Stimulated activated CD4-positive, alpha-beta T cell treated with anti-CD3 and anti-CD28 coated beads, Interleukin-15, amount 100 ng/mL, for 24 hours (primary cell): ENCODE measurements at regions not wholly inside any gene's neighbourhood (a gene's known extent, or its start where the extent isn't known, plus 50 kb on each side); places are given as distances from the start of the nearest gene placed in this dataset.
A peak's percentile ranks its signal among the peaks of the same experiment; 100 is the strongest.

Experiments used
- DNase-seq: peaks from one replicate; pipeline ENCODE4 v3.0.0-alpha.2; 2020

GRCh38 chr1:221309723-221310122, 430.5 kb downstream of the HLX start:
- DNase-seq: no peak

GRCh38 chr1:221310180-221310579, 430.9 kb downstream of the HLX start:
- DNase-seq: no peak

- no peak for DNase-seq
These were observed 426.6 kb downstream of the DUSP10 start for GRCh38 chr1:221315330-221315729.

GRCh38 chr1:221316491-221317056, 425.3 kb downstream of the DUSP10 start:
- no peak for DNase-seq

GRCh38 chr1:221317537-221317936, 424.4 kb downstream of the DUSP10 start:
- no peak for DNase-seq

GRCh38 chr1:221327954-221328353, 413.9 kb downstream of the DUSP10 start:
- no peak for DNase-seq

- no peak for DNase-seq
These were observed 413.5 kb downstream of the DUSP10 start for GRCh38 chr1:221328371-221328770.

- no peak for DNase-seq
These were observed 410.4 kb downstream of the DUSP10 start for GRCh38 chr1:221331273-221332183.

GRCh38 chr1:221334062-221334461, 407.8 kb downstream of the DUSP10 start:
- no peak for DNase-seq

- DNase-seq: peak; percentile 2
These were observed 406.5 kb downstream of the DUSP10 start for GRCh38 chr1:221335161-221336101.

GRCh38 chr1:221336126-221336525, 405.8 kb downstream of the DUSP10 start:
- no peak for DNase-seq

GRCh38 chr1:221337106-221337505, 404.8 kb downstream of the DUSP10 start:
- DNase-seq: no peak

- DNase-seq: no peak
These were observed 398.8 kb downstream of the DUSP10 start for GRCh38 chr1:221343136-221343535.

GRCh38 chr1:221343607-221344006, 398.3 kb downstream of the DUSP10 start:
- no peak for DNase-seq

- DNase-seq: no peak
These were observed 397.2 kb downstream of the DUSP10 start for GRCh38 chr1:221344693-221345092.

GRCh38 chr1:221347706-221348105, 394.2 kb downstream of the DUSP10 start:
- no peak for DNase-seq

- DNase-seq: no peak
These were observed 391.8 kb downstream of the DUSP10 start for GRCh38 chr1:221350091-221350490.

- DNase-seq: no peak
These were observed 385.2 kb downstream of the DUSP10 start for GRCh38 chr1:221356693-221357092.

- DNase-seq: no peak
These were observed 378.9 kb downstream of the DUSP10 start for GRCh38 chr1:221363039-221363438.

GRCh38 chr1:221366495-221367110, 375.3 kb downstream of the DUSP10 start:
- no peak for DNase-seq

GRCh38 chr1:221371705-221372104, 370.2 kb downstream of the DUSP10 start:
- no peak for DNase-seq

- DNase-seq: no peak
These were observed 368.1 kb downstream of the DUSP10 start for GRCh38 chr1:221373795-221374194.

- no peak for DNase-seq
These were observed 365.6 kb downstream of the DUSP10 start for GRCh38 chr1:221376286-221376685.
